DOHH2 (cell line): ENCODE measurements at regions not wholly inside any gene's neighbourhood (a gene's known extent, or its start where the extent isn't known, plus 50 kb on each side); places are given as distances from the start of the nearest gene placed in this dataset.

Experiments used
- EZH2phosphoT487 ChIP-seq: fragments of 200-600 bp; sonication (generic); IDR thresholded peaks from 2 replicates; pipeline ENCODE4 v1.6.1; 2017; ENCODE audit warnings: borderline replicate concordance, mild to moderate bottlenecking, antibody characterized with exemption, low read length, moderate library complexity, mixed read lengths
- TF ChIP-seq, protein P1 (sequence below): fragments of 200-600 bp; sonication (generic); IDR thresholded peaks from one replicate; pipeline ENCODE4 v1.5.1; 2014; ENCODE audit warnings: antibody characterized with exemption, mild to moderate bottlenecking, low read depth, low read length; ENCODE audit not compliant: poor library complexity, severe bottlenecking

GRCh38 chr1:72781038-72781437, 498.7 kb upstream of the NEGR1 start:
- TF ChIP-seq, protein P1, sequence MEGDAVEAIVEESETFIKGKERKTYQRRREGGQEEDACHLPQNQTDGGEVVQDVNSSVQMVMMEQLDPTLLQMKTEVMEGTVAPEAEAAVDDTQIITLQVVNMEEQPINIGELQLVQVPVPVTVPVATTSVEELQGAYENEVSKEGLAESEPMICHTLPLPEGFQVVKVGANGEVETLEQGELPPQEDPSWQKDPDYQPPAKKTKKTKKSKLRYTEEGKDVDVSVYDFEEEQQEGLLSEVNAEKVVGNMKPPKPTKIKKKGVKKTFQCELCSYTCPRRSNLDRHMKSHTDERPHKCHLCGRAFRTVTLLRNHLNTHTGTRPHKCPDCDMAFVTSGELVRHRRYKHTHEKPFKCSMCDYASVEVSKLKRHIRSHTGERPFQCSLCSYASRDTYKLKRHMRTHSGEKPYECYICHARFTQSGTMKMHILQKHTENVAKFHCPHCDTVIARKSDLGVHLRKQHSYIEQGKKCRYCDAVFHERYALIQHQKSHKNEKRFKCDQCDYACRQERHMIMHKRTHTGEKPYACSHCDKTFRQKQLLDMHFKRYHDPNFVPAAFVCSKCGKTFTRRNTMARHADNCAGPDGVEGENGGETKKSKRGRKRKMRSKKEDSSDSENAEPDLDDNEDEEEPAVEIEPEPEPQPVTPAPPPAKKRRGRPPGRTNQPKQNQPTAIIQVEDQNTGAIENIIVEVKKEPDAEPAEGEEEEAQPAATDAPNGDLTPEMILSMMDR: no peak
- TF ChIP-seq EZH2phosphoT487: no peak
